Heart left ventricle (tissue), 16 donors: ENCODE measurements at regions not wholly inside any gene's neighbourhood (a gene's known extent, or its start where the extent isn't known, plus 50 kb on each side); places are given as distances from the start of the nearest gene placed in this dataset.
A peak's percentile ranks its signal among the peaks of the same experiment; 100 is the strongest.

ENCODE experiments used
- ATAC-seq, 4 donors: fragments of 200-7000 bp; cut with Tn5 transposase; one replicate each; pipeline ENCODE4 v1.9.1; 2020 to 2022; ENCODE audit warnings: moderate library complexity in 4 of 4, mild to moderate bottlenecking in 3 of 4, moderate number of reproducible peaks in 1 of 4
- DNase-seq, 5 donors: peaks; one replicate each; pipeline ENCODE4 v3.0.0-alpha.2; 2020
- H3K27ac ChIP-seq, 12 donors: fragments of 200-600 bp; sonication (generic) in 4 of 12; one replicate each; pipeline versions ENCODE4 v1.5.0 to v1.8.0; 2016 to 2022; ENCODE audit warnings: mild to moderate bottlenecking in 2 of 12
- H3K27me3 ChIP-seq, 9 donors: fragments of 200-600 bp; sonication (generic) in 2 of 9; one replicate each; pipeline versions ENCODE4 v1.5.1 to v1.8.0; 2016 to 2022; ENCODE audit warnings: mild to moderate bottlenecking in 3 of 9
- H3K36me3 ChIP-seq, 9 donors: fragments of 200-600 bp; sonication (generic) in 2 of 9; one replicate each; pipeline versions ENCODE4 v1.5.0 to v1.8.0; 2018 to 2022; ENCODE audit warnings: mild to moderate bottlenecking in 2 of 9
- H3K4me1 ChIP-seq, 12 donors: fragments of 200-600 bp; sonication (generic) in 4 of 12; one replicate each; pipeline versions ENCODE4 v1.5.0 to v1.8.0; 2016 to 2022; ENCODE audit warnings: mild to moderate bottlenecking in 3 of 12
- H3K4me3 ChIP-seq, 12 donors: fragments of 200-600 bp; sonication (generic) in 4 of 12; one replicate each; pipeline versions ENCODE4 v1.5.0 to v1.8.0; 2017 to 2022; ENCODE audit warnings: mild to moderate bottlenecking in 9 of 12, moderate library complexity in 4 of 12
- H3K9me3 ChIP-seq, 12 donors: fragments of 200-600 bp; sonication (generic) in 4 of 12; one replicate each; pipeline versions ENCODE4 v1.5.0 to v1.8.0; 2016 to 2022; ENCODE audit warnings: mild to moderate bottlenecking in 1 of 12
- CTCF ChIP-seq, 12 donors: fragments of 200-600 bp; sonication (generic) in 4 of 12; IDR thresholded peaks; one replicate each; pipeline versions ENCODE4 v1.5.0 to v1.8.0; 2018 to 2022; ENCODE audit warnings: antibody characterized with exemption in 12 of 12, mild to moderate bottlenecking in 5 of 12
- POLR2A ChIP-seq, 2 donors: fragments of 450-650 bp; IDR thresholded peaks; one replicate each; pipeline ENCODE4 v1.6.1; 2017; ENCODE audit warnings: antibody characterized with exemption in 2 of 2, mild to moderate bottlenecking in 2 of 2, moderate library complexity in 2 of 2
- WGBS, 4 donors: extraction: QIAGEN DNeasy Blood & Tissue Kit in 2 of 4; methylation state at CpG; one replicate each; pipeline versions ENCODE4 v1.1.5 to v1.1.7; 2013 to 2018; 5-methylcytosine and 5-hydroxymethylcytosine counted together
- intact Hi-C, 10 donors: fragments of 100-400 bp; cut with DNase I; formaldehyde crosslinking; loops; one replicate each; pipeline versions ENCODE4 v1.11.1 to v1.14.2; 2022
- donor health status: ischemic (EF 13 %, LVEDD 7.1; RV severe dilation, severe dysfunction).
- donor health status: healthy with polysubstance abuse.
- donor health status: DM: no; HTN: yes; CAD: no.
- donor health status: DM: no; HTN: no; CAD: no.
- donor health status: ischemic (EF 25% LVEDD 6.9; RV normal size, moderate dysfunction).
- donor health status: ischemic (EF 25% LVEDD 5.7; RV mildly dilated, moderate dysfunction).
- donor health status: healthy.
- donor health status: DM: yes; HTN: yes; CAD: no.
- donor health status: ischemic (EF 35%, LVEDD 5.7; RV mildly dilated, moderate dysfunction).
- donor health status: nonischemic (EF 11% LVEDD 7.7; RV severe dilation, severe dysfunction).
- donor health status: DM: yes; HTN: yes; CAD: no.
- donor health status: PGD.
- donor health status: ischemic (EF 29% LVEDD 5.4; RV normal size, mild dysfunction).
- donor health status: nonischemic (EF 23%, LVEDD 6.1; RV moderate dilation, normal function).

GRCh38 chr15:95853350-95853749 is 477.1 kb upstream of the NR2F2 start:
- intact Hi-C loops, result no loop called here
- Histone ChIP-seq H3K9me3 (peaks cover 0 to 12% (median 0%) of the 10 kb centered on the region in 12 donors), H3K4me3 (no peak overlapping the region), H3K36me3 (no peaks in the 10 kb centered on the region), H3K4me1 (no peaks in the 10 kb centered on the region), H3K27ac (no peak overlapping the region), H3K27me3 (no peaks in the 10 kb centered on the region)
- DNase-seq, result no peak
- no peak for TF ChIP-seq CTCF (IDR thresholded peaks at IDR 0.05)
- TF ChIP-seq POLR2A (IDR thresholded peaks at IDR 0.05), result no peak
- ATAC-seq, result no peak

- H3K36me3 ChIP-seq, result no peaks in the 10 kb centered on the region
- ATAC-seq (no peak), DNase-seq (no peak)
- H3K27ac ChIP-seq, result peak overlapping the region in 9 of 12 donors; percentile 15 to 74 (median 29)
- 71 to 75% (median 73%) methylated on average over 4 of the region's 4 CpGs for WGBS, 4 donors
- H3K27me3 ChIP-seq, result no peaks in the 10 kb centered on the region
- H3K9me3 ChIP-seq, result peaks cover 0 to 4% (median 0%) of the 10 kb centered on the region in 12 donors
- TF ChIP-seq POLR2A (IDR thresholded peaks at IDR 0.05) (no peak), CTCF (IDR thresholded peaks at IDR 0.05) (no peak)
- intact Hi-C loops, result no loop called here
- no peaks in the 10 kb centered on the region for H3K4me1 ChIP-seq
- H3K4me3 ChIP-seq, result no peak overlapping the region
Measured at GRCh38 chr15:95857124-95857757, 473.3 kb upstream of the NR2F2 start.

- Histone ChIP-seq H3K9me3 (no peaks in the 10 kb centered on the region), H3K4me3 (no peak overlapping the region), H3K36me3 (no peaks in the 10 kb centered on the region), H3K27ac (peak overlapping the region in 7 of 12 donors; percentile 15 to 74 (median 35)), H3K27me3 (no peaks in the 10 kb centered on the region), H3K4me1 (no peaks in the 10 kb centered on the region)
- intact Hi-C loops, result no loop called here
- TF ChIP-seq POLR2A (IDR thresholded peaks at IDR 0.05) (no peak), CTCF (IDR thresholded peaks at IDR 0.05) (no peak)
- no peak for DNase-seq
- peak in 3 of 4 donors; percentile 52 to 61 (median 53) for ATAC-seq
Measured at GRCh38 chr15:95857758-95858157, 472.7 kb upstream of the NR2F2 start.

- Histone ChIP-seq H3K27me3 (no peaks in the 10 kb centered on the region), H3K4me3 (no peak overlapping the region), H3K9me3 (no peaks in the 10 kb centered on the region), H3K4me1 (no peaks in the 10 kb centered on the region), H3K27ac (no peak overlapping the region), H3K36me3 (no peaks in the 10 kb centered on the region)
- 92 to 98% (median 93%) methylated on average over 1 of the region's 1 CpG for WGBS, 4 donors
- ATAC-seq (no peak), DNase-seq (no peak)
- TF ChIP-seq POLR2A (IDR thresholded peaks at IDR 0.05), result no peak
- TF ChIP-seq CTCF (IDR thresholded peaks at IDR 0.05), result no peak
- intact Hi-C loops, result no loop called here
Measured at GRCh38 chr15:95860406-95860805, 470.1 kb upstream of the NR2F2 start.
